Transverse colon (tissue), 4 donors: ENCODE measurements at regions not wholly inside any gene's neighbourhood (a gene's known extent, or its start where the extent isn't known, plus 50 kb on each side); places are given as distances from the start of the nearest gene placed in this dataset.
A peak's percentile ranks its signal among the peaks of the same experiment; 100 is the strongest.

Experiments used
- DNase-seq: peaks from one replicate; pipeline ENCODE4 v3.0.0-alpha.2; 2019
- H3K27ac ChIP-seq, 4 donors: fragments of 200-600 bp; sonication (generic); 2 replicates each; pipeline ENCODE4 v1.5.1; 2016 to 2018; ENCODE audit warnings: inconsistent platforms in 4 of 4
- H3K27me3 ChIP-seq: fragments of 200-600 bp; sonication (generic); 2 replicates; pipeline ENCODE4 v1.5.1; 2017; ENCODE audit warnings: inconsistent platforms
- H3K36me3 ChIP-seq, 4 donors: fragments of 200-600 bp; sonication (generic); 2 replicates each; pipeline ENCODE4 v1.5.1; 2017 to 2019; ENCODE audit warnings: inconsistent platforms in 4 of 4
- H3K4me1 ChIP-seq, 4 donors: fragments of 200-600 bp; sonication (generic); 2 replicates each; pipeline ENCODE4 v1.5.1; 2017 to 2020; ENCODE audit warnings: inconsistent platforms in 4 of 4
- H3K4me3 ChIP-seq, 4 donors: fragments of 200-600 bp; sonication (generic); 1 replicate in 1 of 4; 2 replicates in 3 of 4; pipeline versions ENCODE4 v1.5.1 to v1.6.1; 2017 to 2019; ENCODE audit warnings: inconsistent platforms in 4 of 4
- H3K9me3 ChIP-seq, 2 donors: fragments of 200-600 bp; sonication (generic); 2 replicates each; pipeline ENCODE4 v1.5.1; 2017 to 2019; ENCODE audit warnings: inconsistent platforms in 2 of 2
- CTCF ChIP-seq, 5 experiments: fragments of 200-600 bp in 3 of 5; fragments of 450-650 bp in 2 of 5; sonication (generic) in 3 of 5; IDR thresholded peaks; 1 replicate in 2 of 5; 2 replicates in 3 of 5; pipeline ENCODE4 v1.5.1; 2016 to 2017; ENCODE audit warnings: antibody characterized with exemption in 5 of 5, inconsistent platforms in 3 of 5, mild to moderate bottlenecking in 2 of 5, moderate library complexity in 1 of 5
- EP300 ChIP-seq: sonication (generic); formaldehyde crosslinking; IDR thresholded peaks from one replicate; pipeline ENCODE4 v1.6.1; 2017; ENCODE audit warnings: antibody characterized with exemption, low read depth
- POLR2A ChIP-seq: fragments of 450-650 bp; IDR thresholded peaks from one replicate; pipeline ENCODE4 v1.6.1; 2016; ENCODE audit warnings: antibody characterized with exemption, mild to moderate bottlenecking, moderate library complexity
- POLR2AphosphoS5 ChIP-seq, 3 donors: sonication (generic); formaldehyde crosslinking; IDR thresholded peaks; one replicate each; pipeline ENCODE4 v1.6.1; 2016; ENCODE audit warnings: antibody characterized with exemption in 3 of 3
- WGBS, 2 donors: methylation state at CpG; one replicate each; pipeline ENCODE4 v1.1.5; 2018; ENCODE audit warnings: low coverage in 1 of 2; 5-methylcytosine and 5-hydroxymethylcytosine counted together
- in situ Hi-C, 4 donors: fragments of 200-750 bp; cut with MboI; loops; one replicate each; pipeline versions ENCODE4 v1.15.0 to v1.15.1; 2017; ENCODE audit warnings: low sequenced_read_pairs in 3 of 4, low pct_ligation_motif_present in 1 of 4, low pct_unique_long_range_greater_than_20kb in 1 of 4
- intact Hi-C: fragments of 100-400 bp; cut with DNase I; formaldehyde crosslinking; loops from one replicate; pipeline ENCODE4 v1.15.1; 2023; ENCODE audit warnings: low total_unique reads

GRCh38 chr5:171606414-171607024 lies 179.1 kb upstream of the SMIM23 start:
- in situ Hi-C loops = no loop called here
- TF ChIP-seq POLR2A = no peak
- peak in 4 of 5 experiments; percentile 10 to 28 (median 27) for TF ChIP-seq CTCF (IDR thresholded peaks at IDR 0.05)

GRCh38 chr5:171607863-171608262 lies 177.8 kb upstream of the SMIM23 start:
- no peak for TF ChIP-seq POLR2AphosphoS5 (IDR thresholded peaks at IDR 0.05)
- no peak for TF ChIP-seq POLR2A
- TF ChIP-seq CTCF (IDR thresholded peaks at IDR 0.05) = no peak
- no peak for TF ChIP-seq EP300
- Histone ChIP-seq H3K4me3 (no peak overlapping the region), H3K9me3 (no peaks in the 10 kb centered on the region), H3K36me3 (no peaks in the 10 kb centered on the region), H3K27me3 (no peaks in the 10 kb centered on the region), H3K4me1 (no peaks in the 10 kb centered on the region), H3K27ac (no peak overlapping the region)
- in situ Hi-C loops (no loop called here), intact Hi-C loops (no loop called here)
- DNase-seq = no peak
- WGBS, 2 donors = 81 to 85% methylated on average over 2 of the region's 2 CpGs

More at GRCh38 chr5:171606414-171607024, 179.1 kb upstream of the SMIM23 start:
- no peak for DNase-seq
- Histone ChIP-seq H3K4me1 (no peaks in the 10 kb centered on the region), H3K36me3 (no peaks in the 10 kb centered on the region), H3K9me3 (no peaks in the 10 kb centered on the region), H3K4me3 (no peak overlapping the region), H3K27me3 (no peaks in the 10 kb centered on the region), H3K27ac (no peak overlapping the region)
- intact Hi-C loops = no loop called here

GRCh38 chr5:171609806-171610452 lies 175.7 kb upstream of the SMIM23 start:
- no peaks in the 10 kb centered on the region for H3K4me1 ChIP-seq
- H3K36me3 ChIP-seq = no peaks in the 10 kb centered on the region
- DNase-seq = no peak
- in situ Hi-C loops = no loop called here
- no peaks in the 10 kb centered on the region for H3K27me3 ChIP-seq
- H3K9me3 ChIP-seq = no peaks in the 10 kb centered on the region
- intact Hi-C loops = loop anchor here (10.0 kb wide), 1 partner anchor 1005 kb away; no protein-coding TSS in a partner anchor
- H3K27ac ChIP-seq = no peak overlapping the region
- TF ChIP-seq EP300 (no peak), POLR2A (no peak), CTCF (IDR thresholded peaks at IDR 0.05) (no peak), POLR2AphosphoS5 (IDR thresholded peaks at IDR 0.05) (no peak)
- no peak overlapping the region for H3K4me3 ChIP-seq
- 62 to 65% methylated on average over 3 of the region's 3 CpGs for WGBS, 2 donors

- H3K27ac ChIP-seq = no peak overlapping the region
- intact Hi-C loops (loop anchor here (10.0 kb wide), 1 partner anchor 1006 kb away; no protein-coding TSS in a partner anchor), in situ Hi-C loops (no loop called here)
- no peaks in the 10 kb centered on the region for H3K9me3 ChIP-seq
- 54 to 73% methylated on average over 4 to 5 of the region's 5 CpGs for WGBS, 2 donors
- no peak for DNase-seq
- H3K36me3 ChIP-seq = no peaks in the 10 kb centered on the region
- no peaks in the 10 kb centered on the region for H3K27me3 ChIP-seq
- H3K4me3 ChIP-seq = no peak overlapping the region
- H3K4me1 ChIP-seq = no peaks in the 10 kb centered on the region
- TF ChIP-seq CTCF (IDR thresholded peaks at IDR 0.05) = no peak
Observed at GRCh38 chr5:171610686-171611085, 174.9 kb upstream of the SMIM23 start.
